Breast epithelium (tissue), 4 donors: ENCODE measurements at regions not wholly inside any gene's neighbourhood (a gene's known extent, or its start where the extent isn't known, plus 50 kb on each side); places are given as distances from the start of the nearest gene placed in this dataset.

Experiments used
- DNase-seq, 2 donors: peaks; one replicate each; pipeline ENCODE4 v3.0.0-alpha.2; 2019; ENCODE audit warnings: low spot score in 2 of 2
- H3K27ac ChIP-seq, 2 donors: fragments of 200-600 bp; sonication (generic) in 1 of 2; one replicate each; pipeline ENCODE4 v1.5.1; 2016 to 2019; ENCODE audit warnings: mild to moderate bottlenecking in 1 of 2
- H3K27me3 ChIP-seq, 2 donors: fragments of 200-600 bp; sonication (generic) in 1 of 2; one replicate each; pipeline versions ENCODE4 v1.5.1 to v1.6.0; 2017 to 2019; ENCODE audit warnings: control low read depth in 1 of 2, mild to moderate bottlenecking in 1 of 2
- H3K36me3 ChIP-seq: fragments of 200-600 bp; one replicate; pipeline ENCODE4 v1.5.1; 2019
- H3K4me1 ChIP-seq, 2 donors: fragments of 200-600 bp; sonication (generic); one replicate each; pipeline ENCODE4 v1.5.1; 2016 to 2019; ENCODE audit warnings: control low read depth in 1 of 2
- H3K4me3 ChIP-seq, 3 donors: fragments of 200-600 bp; sonication (generic); 1 replicate in 2 of 3; 2 replicates in 1 of 3; pipeline ENCODE4 v1.5.1; 2016 to 2019; ENCODE audit warnings: mild to moderate bottlenecking in 3 of 3, moderate library complexity in 2 of 3
- H3K9me3 ChIP-seq, 2 donors: fragments of 200-600 bp; sonication (generic) in 1 of 2; one replicate each; pipeline ENCODE4 v1.5.1; 2016 to 2019; ENCODE audit warnings: control low read depth in 1 of 2
- CTCF ChIP-seq, 3 donors: fragments of 450-650 bp; IDR thresholded peaks; one replicate each; pipeline ENCODE4 v1.5.1; 2016 to 2017; ENCODE audit warnings: antibody characterized with exemption in 3 of 3, mild to moderate bottlenecking in 3 of 3, moderate library complexity in 3 of 3
- POLR2A ChIP-seq: fragments of 450-650 bp; IDR thresholded peaks from one replicate; pipeline ENCODE4 v1.6.1; 2016; ENCODE audit warnings: antibody characterized with exemption, mild to moderate bottlenecking, moderate library complexity
- POLR2AphosphoS5 ChIP-seq, 3 donors: sonication (generic); formaldehyde crosslinking; IDR thresholded peaks; one replicate each; pipeline ENCODE4 v1.6.1; 2017; ENCODE audit warnings: antibody characterized with exemption in 3 of 3
- intact Hi-C: fragments of 100-400 bp; cut with DNase I; formaldehyde crosslinking; loops from one replicate; pipeline ENCODE4 v1.15.1; 2023; ENCODE audit warnings: low total_unique reads

GRCh38 chr10:78516236-78516635 is 482.6 kb downstream of the RPS24 start:
- DNase-seq: no peak
- H3K27me3 ChIP-seq: no peaks in the 10 kb centered on the region
- H3K36me3 ChIP-seq: no peaks in the 10 kb centered on the region
- intact Hi-C loops: no loop called here
- TF ChIP-seq POLR2A (no peak), CTCF (IDR thresholded peaks at IDR 0.05) (no peak), POLR2AphosphoS5 (IDR thresholded peaks at IDR 0.05) (no peak)
- H3K9me3 ChIP-seq: no peaks in the 10 kb centered on the region
- H3K27ac ChIP-seq: no peak overlapping the region
- no peak overlapping the region for H3K4me3 ChIP-seq
- H3K4me1 ChIP-seq: no peaks in the 10 kb centered on the region

DNA sequence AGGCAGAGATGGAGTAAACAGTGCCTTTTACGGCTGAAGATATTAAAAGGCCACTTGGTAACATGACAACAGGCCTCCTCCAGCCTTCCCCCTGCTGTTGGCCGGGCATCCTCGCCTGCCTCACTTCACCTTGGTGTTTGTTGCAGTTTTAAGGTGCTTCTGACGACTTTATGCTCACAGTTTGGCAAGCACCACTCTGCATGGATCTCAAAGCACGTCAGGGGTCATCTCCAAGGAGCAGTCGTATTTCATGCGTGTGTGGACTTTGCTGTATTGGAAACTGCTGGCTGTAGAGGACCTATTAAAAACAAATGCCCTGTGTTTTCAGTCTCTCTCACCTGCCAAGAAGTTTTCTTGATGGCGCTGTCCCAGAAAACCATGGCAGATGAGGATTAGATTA is 483.1 kb downstream of the RPS24 start:
- H3K4me1 ChIP-seq: no peaks in the 10 kb centered on the region
- no peak for DNase-seq

DNA sequence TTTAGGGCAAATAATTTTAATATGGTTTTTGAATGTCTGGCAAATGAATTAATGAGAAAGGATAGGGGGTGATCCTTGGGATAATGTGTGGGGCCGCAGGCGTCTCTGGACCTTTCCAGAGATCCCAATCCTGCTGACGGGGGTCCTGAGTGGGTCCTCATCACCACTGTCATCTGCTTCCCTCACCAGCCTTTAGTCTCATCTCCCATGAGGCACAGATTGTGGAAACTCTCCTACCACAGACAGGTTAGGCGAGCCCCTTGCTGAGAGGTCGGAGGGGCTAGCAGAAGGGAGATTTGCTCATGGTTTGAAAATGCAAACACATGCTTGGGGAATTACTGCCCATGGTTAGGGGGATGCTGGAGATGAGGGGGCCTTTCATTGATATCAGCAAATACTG is 484.6 kb downstream of the RPS24 start:
- no peak for TF ChIP-seq POLR2A
- no peak for TF ChIP-seq POLR2AphosphoS5 (IDR thresholded peaks at IDR 0.05)
- no peak for TF ChIP-seq CTCF (IDR thresholded peaks at IDR 0.05)
- Histone ChIP-seq H3K27me3 (no peaks in the 10 kb centered on the region), H3K36me3 (no peaks in the 10 kb centered on the region), H3K27ac (no peak overlapping the region), H3K4me1 (no peaks in the 10 kb centered on the region), H3K9me3 (no peaks in the 10 kb centered on the region), H3K4me3 (no peak overlapping the region)
- intact Hi-C loops: no loop called here
- no peak for DNase-seq

More for the DNA sequence above, 483.1 kb downstream of the RPS24 start:
- Histone ChIP-seq H3K4me3 (no peak overlapping the region), H3K27ac (no peak overlapping the region), H3K36me3 (no peaks in the 10 kb centered on the region), H3K27me3 (no peaks in the 10 kb centered on the region), H3K9me3 (no peaks in the 10 kb centered on the region)
- intact Hi-C loops: no loop called here
- TF ChIP-seq CTCF (IDR thresholded peaks at IDR 0.05): no peak
- no peak for TF ChIP-seq POLR2A
- no peak for TF ChIP-seq POLR2AphosphoS5 (IDR thresholded peaks at IDR 0.05)

- TF ChIP-seq CTCF (IDR thresholded peaks at IDR 0.05): no peak
- TF ChIP-seq POLR2AphosphoS5 (IDR thresholded peaks at IDR 0.05): no peak
- no peak for TF ChIP-seq POLR2A
- H3K9me3 ChIP-seq: no peaks in the 10 kb centered on the region
- no peak overlapping the region for H3K27ac ChIP-seq
- H3K36me3 ChIP-seq: no peaks in the 10 kb centered on the region
- no peaks in the 10 kb centered on the region for H3K4me1 ChIP-seq
- DNase-seq: no peak
- no peaks in the 10 kb centered on the region for H3K27me3 ChIP-seq
- H3K4me3 ChIP-seq: no peak overlapping the region
- intact Hi-C loops: no loop called here
Measured at GRCh38 chr10:78520737-78521430, 487.2 kb downstream of the RPS24 start.

- Histone ChIP-seq H3K27me3 (no peaks in the 10 kb centered on the region), H3K4me3 (no peak overlapping the region), H3K4me1 (no peaks in the 10 kb centered on the region), H3K27ac (no peak overlapping the region), H3K9me3 (no peaks in the 10 kb centered on the region), H3K36me3 (no peaks in the 10 kb centered on the region)
- DNase-seq: no peak
- intact Hi-C loops: no loop called here
- TF ChIP-seq CTCF (IDR thresholded peaks at IDR 0.05) (no peak), POLR2A (no peak), POLR2AphosphoS5 (IDR thresholded peaks at IDR 0.05) (no peak)
Measured at GRCh38 chr10:78523453-78523852, 489.8 kb downstream of the RPS24 start.
